Testis (tissue), 2 donors: ENCODE measurements at regions not wholly inside any gene's neighbourhood (a gene's known extent, or its start where the extent isn't known, plus 50 kb on each side); places are given as distances from the start of the nearest gene placed in this dataset.

Experiments used
- CTCF ChIP-seq, 3 experiments: fragments of 450-650 bp in 2 of 3; fragments of 200-600 bp in 1 of 3; sonication (generic) in 1 of 3; IDR thresholded peaks; one replicate each; pipeline ENCODE4 v1.5.1; 2016 to 2019; ENCODE audit warnings: antibody characterized with exemption in 3 of 3, mild to moderate bottlenecking in 2 of 3, moderate library complexity in 1 of 3
- POLR2A ChIP-seq: fragments of 450-650 bp; IDR thresholded peaks from one replicate; pipeline ENCODE4 v1.6.1; 2017; ENCODE audit warnings: antibody characterized with exemption, mild to moderate bottlenecking, moderate library complexity

- TF ChIP-seq CTCF (IDR thresholded peaks at IDR 0.05) (no peak), POLR2A (no peak)
Observed at GRCh38 chr2:153138651-153139375, 339.7 kb downstream of the RPRM start.
